Body of pancreas (tissue), 4 donors: ENCODE measurements at regions not wholly inside any gene's neighbourhood (a gene's known extent, or its start where the extent isn't known, plus 50 kb on each side); places are given as distances from the start of the nearest gene placed in this dataset.

Source experiments
- ATAC-seq: fragments of 150-250 bp; one replicate; pipeline ENCODE4 v1.9.1; 2016
- DNase-seq, 4 donors: peaks; one replicate each; pipeline ENCODE4 v3.0.0-alpha.2; 2019
- H3K27ac ChIP-seq, 4 donors: fragments of 200-600 bp; sonication (generic); 1 replicate in 3 of 4; 2 replicates in 1 of 4; pipeline versions ENCODE4 v1.5.1 to v1.6.1; 2016 to 2019; ENCODE audit warnings: mild to moderate bottlenecking in 1 of 4, mixed read lengths in 1 of 4, moderate library complexity in 1 of 4
- H3K27me3 ChIP-seq, 2 donors: fragments of 200-600 bp; sonication (generic); one replicate each; pipeline ENCODE4 v1.6.0; 2016; ENCODE audit warnings: mild to moderate bottlenecking in 1 of 2
- H3K36me3 ChIP-seq, 2 donors: fragments of 200-600 bp; sonication (generic); replicated peaks in 1 of 2; 2 replicates each; pipeline ENCODE4 v1.5.1; 2016; ENCODE audit warnings: low read depth in 2 of 2; ENCODE audit not compliant: insufficient read depth in 1 of 2
- H3K4me1 ChIP-seq: fragments of 200-600 bp; sonication (generic); one replicate; pipeline ENCODE4 v1.6.0; 2016
- H3K4me3 ChIP-seq, 2 donors: fragments of 200-600 bp; sonication (generic); 1 replicate in 1 of 2; 2 replicates in 1 of 2; pipeline ENCODE4 v1.5.1; 2016 to 2019
- H3K9me3 ChIP-seq, 3 donors: fragments of 200-600 bp; sonication (generic); 1 replicate in 2 of 3; 2 replicates in 1 of 3; pipeline ENCODE4 v1.5.1; 2016
- POLR2A ChIP-seq, 3 donors: fragments of 450-650 bp; IDR thresholded peaks; one replicate each; pipeline ENCODE4 v1.6.1; 2016; ENCODE audit warnings: antibody characterized with exemption in 3 of 3, mild to moderate bottlenecking in 2 of 3
- WGBS, 2 donors: methylation state at CpG; one replicate each; pipeline ENCODE4 v1.1.5; 2017; 5-methylcytosine and 5-hydroxymethylcytosine counted together
- intact Hi-C: fragments of 100-400 bp; cut with DNase I; formaldehyde crosslinking; loops from one replicate; pipeline ENCODE4 v1.15.1; 2023
- TF ChIP-seq, protein P1 (sequence below), 7 experiments: fragments of 450-650 bp in 4 of 7; fragments of 200-600 bp in 3 of 7; sonication (generic) in 3 of 7; IDR thresholded peaks; one replicate each; pipeline ENCODE4 v1.5.1; 2016 to 2019; ENCODE audit warnings: antibody characterized with exemption in 7 of 7

DNA sequence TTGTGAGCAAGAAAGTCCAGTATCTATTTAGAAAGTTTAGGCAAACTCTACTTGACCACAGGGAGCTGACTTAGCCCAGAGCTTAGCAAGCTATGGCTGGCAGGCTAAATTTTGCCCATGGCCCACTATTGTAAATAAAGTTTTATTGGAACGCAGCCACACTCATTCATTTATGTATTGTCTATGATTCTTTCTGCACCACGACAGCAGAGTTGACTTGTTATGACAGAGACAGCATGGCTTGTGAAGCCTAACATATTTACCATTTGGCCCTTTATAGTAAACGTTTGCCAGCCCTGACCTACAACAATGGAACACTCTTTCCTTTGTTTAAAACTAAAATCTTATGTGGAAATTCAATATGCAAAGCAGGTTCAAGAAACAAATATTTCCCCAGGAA lies 100.0 kb upstream of the ZFHX3 start:
- no peak for DNase-seq
- peaks cover 6% of the 10 kb centered on the region for H3K4me1 ChIP-seq
- WGBS, 2 donors = 55 to 71% methylated on average over 3 of the region's 3 CpGs
- intact Hi-C loops = no loop called here
- TF ChIP-seq, protein P1, sequence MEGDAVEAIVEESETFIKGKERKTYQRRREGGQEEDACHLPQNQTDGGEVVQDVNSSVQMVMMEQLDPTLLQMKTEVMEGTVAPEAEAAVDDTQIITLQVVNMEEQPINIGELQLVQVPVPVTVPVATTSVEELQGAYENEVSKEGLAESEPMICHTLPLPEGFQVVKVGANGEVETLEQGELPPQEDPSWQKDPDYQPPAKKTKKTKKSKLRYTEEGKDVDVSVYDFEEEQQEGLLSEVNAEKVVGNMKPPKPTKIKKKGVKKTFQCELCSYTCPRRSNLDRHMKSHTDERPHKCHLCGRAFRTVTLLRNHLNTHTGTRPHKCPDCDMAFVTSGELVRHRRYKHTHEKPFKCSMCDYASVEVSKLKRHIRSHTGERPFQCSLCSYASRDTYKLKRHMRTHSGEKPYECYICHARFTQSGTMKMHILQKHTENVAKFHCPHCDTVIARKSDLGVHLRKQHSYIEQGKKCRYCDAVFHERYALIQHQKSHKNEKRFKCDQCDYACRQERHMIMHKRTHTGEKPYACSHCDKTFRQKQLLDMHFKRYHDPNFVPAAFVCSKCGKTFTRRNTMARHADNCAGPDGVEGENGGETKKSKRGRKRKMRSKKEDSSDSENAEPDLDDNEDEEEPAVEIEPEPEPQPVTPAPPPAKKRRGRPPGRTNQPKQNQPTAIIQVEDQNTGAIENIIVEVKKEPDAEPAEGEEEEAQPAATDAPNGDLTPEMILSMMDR (IDR thresholded peaks at IDR 0.05) = no peak
- no peak for TF ChIP-seq POLR2A (IDR thresholded peaks at IDR 0.05)
- no peak overlapping the region for H3K27ac ChIP-seq
- H3K9me3 ChIP-seq = no peaks in the 10 kb centered on the region
- H3K36me3 ChIP-seq = no peaks in the 10 kb centered on the region
- no peak for ATAC-seq
- no peak overlapping the region for H3K4me3 ChIP-seq
- H3K27me3 ChIP-seq = no peaks in the 10 kb centered on the region

DNA sequence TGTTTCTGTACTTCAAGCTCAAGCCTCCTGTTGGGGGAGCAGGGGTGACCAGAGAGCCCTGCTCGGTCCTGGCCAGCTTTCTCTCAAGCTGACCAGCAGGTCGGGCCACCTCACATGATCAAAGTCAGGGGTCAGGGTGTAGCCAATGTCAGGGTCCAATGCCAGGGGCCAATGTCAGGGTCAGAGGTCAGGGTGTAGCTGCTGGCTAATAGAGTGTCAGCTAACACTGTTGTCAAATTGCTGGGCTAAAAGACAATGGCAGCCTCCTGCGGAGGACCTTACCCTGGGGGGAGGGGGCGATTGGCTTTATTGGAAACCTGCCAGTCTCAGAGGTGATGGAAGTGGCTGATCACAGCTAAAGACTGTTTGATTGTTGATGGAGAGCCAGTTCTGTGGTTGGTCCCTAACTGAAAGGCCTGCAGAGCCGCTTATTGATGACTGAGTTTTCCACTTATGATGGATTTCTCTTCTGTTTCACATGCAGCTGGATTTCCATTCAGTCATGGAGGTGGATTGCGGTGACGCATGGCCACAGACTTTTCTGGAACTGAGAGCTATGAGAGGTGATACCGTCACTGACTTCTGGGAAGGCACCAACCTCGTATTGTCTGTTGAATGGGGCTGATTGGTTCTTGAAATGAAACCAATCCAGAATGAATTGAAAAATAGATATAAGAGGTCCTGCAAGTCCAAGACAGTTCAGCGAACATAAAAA lies 97.4 kb upstream of the ZFHX3 start:
- no peak for TF ChIP-seq POLR2A (IDR thresholded peaks at IDR 0.05)
- TF ChIP-seq, protein P1 (IDR thresholded peaks at IDR 0.05) = no peak
- H3K27ac ChIP-seq = no peak overlapping the region
- DNase-seq (no peak), ATAC-seq (no peak)
- intact Hi-C loops = no loop called here
- H3K9me3 ChIP-seq = no peaks in the 10 kb centered on the region
- peaks cover 6% of the 10 kb centered on the region for H3K4me1 ChIP-seq
- 77 to 87% methylated on average over 6 to 10 of the region's 10 CpGs for WGBS, 2 donors
- no peak overlapping the region for H3K4me3 ChIP-seq
- no peaks in the 10 kb centered on the region for H3K36me3 ChIP-seq
- H3K27me3 ChIP-seq = no peaks in the 10 kb centered on the region

DNA sequence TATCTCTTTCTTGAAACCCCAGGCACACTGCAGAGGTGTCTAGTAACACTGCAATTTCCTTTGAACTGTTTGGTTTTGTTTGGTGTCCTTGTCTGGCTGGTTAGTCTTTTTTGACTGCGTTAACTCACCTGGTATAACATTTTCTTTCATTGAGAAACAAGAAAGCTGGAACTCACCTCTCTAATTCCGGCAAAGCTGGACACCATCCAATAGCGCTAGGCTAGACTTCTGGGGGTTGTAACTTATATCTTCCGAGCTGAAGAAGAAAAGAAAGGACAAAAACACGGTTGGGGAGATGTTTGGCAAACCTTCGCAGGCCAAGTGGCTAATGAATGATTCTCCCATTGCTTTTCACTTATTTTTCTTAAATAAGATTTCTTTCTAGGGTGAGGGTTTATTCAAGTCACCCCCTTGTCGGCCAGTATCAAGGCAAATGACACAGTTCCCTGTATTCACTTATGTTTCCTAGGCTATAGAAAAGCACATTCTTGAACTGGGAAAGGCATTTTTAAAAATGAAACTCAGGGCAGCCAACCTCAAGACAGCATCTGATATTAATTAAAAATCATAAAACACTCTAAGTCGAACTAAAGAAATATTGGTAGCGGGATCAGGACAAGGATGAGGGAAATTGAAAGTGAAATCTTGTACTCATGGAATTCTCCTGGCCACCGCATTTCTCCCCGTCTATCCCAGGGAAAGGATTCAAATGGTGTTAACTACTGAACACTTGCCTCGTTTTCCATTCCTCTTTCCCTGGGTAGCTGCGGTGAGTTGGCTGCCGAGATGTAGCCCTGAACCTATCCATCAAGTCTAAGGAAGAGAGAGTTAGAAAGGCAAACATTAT lies 95.9 kb upstream of the ZFHX3 start:
- H3K27me3 ChIP-seq = no peaks in the 10 kb centered on the region
- peaks cover 6% of the 10 kb centered on the region for H3K4me1 ChIP-seq
- H3K9me3 ChIP-seq = no peaks in the 10 kb centered on the region
- intact Hi-C loops = no loop called here
- ATAC-seq (no peak), DNase-seq (peak in 1 of 4 donors; percentile 21)
- no peak overlapping the region for H3K4me3 ChIP-seq
- no peaks in the 10 kb centered on the region for H3K36me3 ChIP-seq
- no peak overlapping the region for H3K27ac ChIP-seq
- TF ChIP-seq, protein P1 (IDR thresholded peaks at IDR 0.05) = no peak
- TF ChIP-seq POLR2A (IDR thresholded peaks at IDR 0.05) = no peak
- 29 to 35% methylated on average over 14 of the region's 14 CpGs for WGBS, 2 donors

DNA sequence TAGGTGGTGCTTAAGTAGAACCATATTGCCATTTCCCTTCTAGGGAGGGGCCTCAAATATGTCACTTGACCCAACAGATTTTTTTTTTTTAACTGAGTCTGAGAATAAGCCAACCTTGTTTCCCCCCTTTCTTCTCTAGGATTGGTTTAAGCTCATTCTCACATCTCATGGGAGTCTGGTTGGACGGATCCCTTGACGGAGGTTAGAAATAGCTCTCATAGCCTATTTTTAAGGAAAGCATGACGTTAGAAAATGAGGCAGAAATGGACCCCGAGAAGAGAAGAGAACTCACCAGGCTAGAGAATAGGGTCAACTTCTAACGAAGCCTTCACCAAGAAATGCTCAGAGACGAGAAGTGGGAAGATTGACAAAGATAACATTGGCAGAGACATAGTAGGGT lies 95.1 kb upstream of the ZFHX3 start:
- Histone ChIP-seq H3K27ac (no peak overlapping the region), H3K36me3 (no peaks in the 10 kb centered on the region), H3K9me3 (no peaks in the 10 kb centered on the region), H3K4me1 (peaks cover 6% of the 10 kb centered on the region), H3K4me3 (no peak overlapping the region), H3K27me3 (no peaks in the 10 kb centered on the region)
- intact Hi-C loops = no loop called here
- 70 to 73% methylated on average over 6 of the region's 6 CpGs for WGBS, 2 donors
- DNase-seq (no peak), ATAC-seq (no peak)
- TF ChIP-seq POLR2A (IDR thresholded peaks at IDR 0.05) = no peak
- TF ChIP-seq, protein P1 (IDR thresholded peaks at IDR 0.05) = no peak
